BLaER1 treated with 17β-estradiol and CSF1 and Interleukin-3, amounts not matched to agents 10 nM and 100 nM (cell line): ENCODE measurements at regions not wholly inside any gene's neighbourhood (a gene's known extent, or its start where the extent isn't known, plus 50 kb on each side); places are given as distances from the start of the nearest gene placed in this dataset.

Source experiments
- H3K27ac ChIP-seq, 11 experiments: shearing (Covaris generic); formaldehyde crosslinking; 2 replicates each; pipeline ENCODE4 v1.8.1; 2022
- H3K27me3 ChIP-seq, 11 experiments: shearing (Covaris generic); formaldehyde crosslinking; 2 replicates each; pipeline ENCODE4 v1.8.1; 2022
- H3K36me3 ChIP-seq, 11 experiments: shearing (Covaris generic); formaldehyde crosslinking; 2 replicates each; pipeline ENCODE4 v1.8.1; 2022
- H3K4me1 ChIP-seq, 10 experiments: shearing (Covaris generic); formaldehyde crosslinking; 2 replicates each; pipeline ENCODE4 v1.8.1; 2022
- H3K4me2 ChIP-seq, 11 experiments: shearing (Covaris generic); formaldehyde crosslinking; 2 replicates each; pipeline ENCODE4 v1.8.1; 2022
- H3K4me3 ChIP-seq, 10 experiments: shearing (Covaris generic); formaldehyde crosslinking; 2 replicates each; pipeline ENCODE4 v1.8.1; 2022
- H3K9ac ChIP-seq, 11 experiments: shearing (Covaris generic); formaldehyde crosslinking; 2 replicates each; pipeline ENCODE4 v1.8.1; 2022
- H3K9me3 ChIP-seq, 11 experiments: shearing (Covaris generic); formaldehyde crosslinking; replicated peaks in 1 of 11; 2 replicates each; pipeline ENCODE4 v1.8.1; 2022
- H4K20me1 ChIP-seq, 11 experiments: shearing (Covaris generic); formaldehyde crosslinking; 2 replicates each; pipeline ENCODE4 v1.8.1; 2022
- Cebpa-rat ChIP-seq, 11 experiments: shearing (Covaris generic); IDR thresholded peaks; 2 replicates each; pipeline ENCODE4 v1.8.1; 2022

GRCh38 chr7:9210114-9210513 is 776.7 kb downstream of the NXPH1 start:
- no peak overlapping the region for H3K4me3 ChIP-seq
- H3K27me3 ChIP-seq = no peaks in the 10 kb centered on the region
- H3K4me2 ChIP-seq = no peak overlapping the region
- no peak overlapping the region for H3K9ac ChIP-seq
- H3K36me3 ChIP-seq = no peaks in the 10 kb centered on the region
- H4K20me1 ChIP-seq = no peaks in the 10 kb centered on the region
- H3K9me3 ChIP-seq = no peaks in the 10 kb centered on the region
- no peak overlapping the region for H3K27ac ChIP-seq
- no peak for TF ChIP-seq Cebpa-rat (IDR thresholded peaks at IDR 0.05)
- peaks cover 0 to 4% (median 0%) of the 10 kb centered on the region in 10 experiments; a peak in 1 of 20 replicates for H3K4me1 ChIP-seq

GRCh38 chr7:9217204-9217603 is 783.8 kb downstream of the NXPH1 start:
- no peak overlapping the region for H3K27ac ChIP-seq

GRCh38 chr7:9226500-9226899 is 793.1 kb downstream of the NXPH1 start:
- Histone ChIP-seq H3K27me3 (no peaks in the 10 kb centered on the region), H3K27ac (no peak overlapping the region), H3K36me3 (no peaks in the 10 kb centered on the region), H3K9ac (no peak overlapping the region), H4K20me1 (no peaks in the 10 kb centered on the region), H3K9me3 (no peaks in the 10 kb centered on the region), H3K4me2 (no peak overlapping the region), H3K4me3 (no peak overlapping the region), H3K4me1 (0 out of 20 replicates have a peak, but pooled peaks cover 0 to 6% (median 0%) of the 10 kb centered on the region in 10 experiments)
- no peak for TF ChIP-seq Cebpa-rat (IDR thresholded peaks at IDR 0.05)

More at GRCh38 chr7:9217204-9217603, 783.8 kb downstream of the NXPH1 start:
- Histone ChIP-seq H3K9me3 (no peaks in the 10 kb centered on the region), H3K9ac (no peak overlapping the region), H3K36me3 (no peaks in the 10 kb centered on the region), H3K4me1 (no peaks in the 10 kb centered on the region), H3K4me2 (no peak overlapping the region), H3K27me3 (no peaks in the 10 kb centered on the region), H4K20me1 (no peaks in the 10 kb centered on the region), H3K4me3 (no peak overlapping the region)
- no peak for TF ChIP-seq Cebpa-rat (IDR thresholded peaks at IDR 0.05)

- Histone ChIP-seq H3K4me2 (no peak overlapping the region), H3K4me3 (no peak overlapping the region), H3K9me3 (no peaks in the 10 kb centered on the region), H3K27me3 (no peaks in the 10 kb centered on the region), H3K4me1 (no peaks in the 10 kb centered on the region), H3K27ac (no peak overlapping the region), H4K20me1 (no peaks in the 10 kb centered on the region), H3K9ac (no peak overlapping the region), H3K36me3 (no peaks in the 10 kb centered on the region)
- TF ChIP-seq Cebpa-rat (IDR thresholded peaks at IDR 0.05) = no peak
Observed at GRCh38 chr7:9231630-9232121, 798.3 kb downstream of the NXPH1 start.

GRCh38 chr7:9240001-9240400 is 806.6 kb downstream of the NXPH1 start:
- no peak overlapping the region for H3K27ac ChIP-seq
- no peaks in the 10 kb centered on the region for H3K27me3 ChIP-seq
- no peak overlapping the region for H3K4me3 ChIP-seq
- no peaks in the 10 kb centered on the region for H3K4me1 ChIP-seq
- TF ChIP-seq Cebpa-rat (IDR thresholded peaks at IDR 0.05) = no peak
- no peak overlapping the region for H3K4me2 ChIP-seq
- no peak overlapping the region for H3K9ac ChIP-seq
- no peaks in the 10 kb centered on the region for H3K9me3 ChIP-seq
- H3K36me3 ChIP-seq = no peaks in the 10 kb centered on the region
- no peaks in the 10 kb centered on the region for H4K20me1 ChIP-seq

GRCh38 chr7:9241826-9242225 is 808.4 kb downstream of the NXPH1 start:
- Histone ChIP-seq H3K4me2 (no peak overlapping the region), H3K9ac (no peak overlapping the region), H3K4me3 (no peak overlapping the region)

GRCh38 chr7:9242636-9243035 is 809.2 kb downstream of the NXPH1 start:
- Histone ChIP-seq H3K27me3 (no peaks in the 10 kb centered on the region), H3K4me2 (no peak overlapping the region), H3K9ac (no peak overlapping the region), H3K4me1 (no peaks in the 10 kb centered on the region), H3K36me3 (no peaks in the 10 kb centered on the region), H3K9me3 (no peaks in the 10 kb centered on the region), H3K27ac (no peak overlapping the region), H4K20me1 (no peaks in the 10 kb centered on the region), H3K4me3 (no peak overlapping the region)
- TF ChIP-seq Cebpa-rat (IDR thresholded peaks at IDR 0.05) = no peak

More at GRCh38 chr7:9241826-9242225, 808.4 kb downstream of the NXPH1 start:
- H3K27me3 ChIP-seq = no peaks in the 10 kb centered on the region
- no peak for TF ChIP-seq Cebpa-rat (IDR thresholded peaks at IDR 0.05)
- H3K27ac ChIP-seq = no peak overlapping the region
- no peaks in the 10 kb centered on the region for H3K4me1 ChIP-seq
- no peaks in the 10 kb centered on the region for H3K9me3 ChIP-seq
- H3K36me3 ChIP-seq = no peaks in the 10 kb centered on the region
- no peaks in the 10 kb centered on the region for H4K20me1 ChIP-seq

GRCh38 chr7:9250876-9251275 is 817.5 kb downstream of the NXPH1 start:
- no peak overlapping the region for H3K4me3 ChIP-seq
- TF ChIP-seq Cebpa-rat (IDR thresholded peaks at IDR 0.05) = no peak

GRCh38 chr7:9264395-9264794 is 831.0 kb downstream of the NXPH1 start:
- no peak for TF ChIP-seq Cebpa-rat (IDR thresholded peaks at IDR 0.05)
- Histone ChIP-seq H3K27me3 (no peaks in the 10 kb centered on the region), H3K4me2 (no peak overlapping the region), H3K36me3 (no peaks in the 10 kb centered on the region), H3K9me3 (no peaks in the 10 kb centered on the region; a peak in 1 of 22 replicates), H4K20me1 (no peaks in the 10 kb centered on the region), H3K27ac (no peak overlapping the region), H3K9ac (no peak overlapping the region), H3K4me1 (no peaks in the 10 kb centered on the region), H3K4me3 (no peak overlapping the region)

More at GRCh38 chr7:9250876-9251275, 817.5 kb downstream of the NXPH1 start:
- no peak overlapping the region for H3K4me2 ChIP-seq
- no peaks in the 10 kb centered on the region for H3K36me3 ChIP-seq
- no peaks in the 10 kb centered on the region for H3K9me3 ChIP-seq
- H3K9ac ChIP-seq = no peak overlapping the region
- H3K27me3 ChIP-seq = no peaks in the 10 kb centered on the region
- no peaks in the 10 kb centered on the region for H3K4me1 ChIP-seq
- H3K27ac ChIP-seq = no peak overlapping the region
- H4K20me1 ChIP-seq = no peaks in the 10 kb centered on the region

GRCh38 chr7:9280088-9280487 is 846.7 kb downstream of the NXPH1 start:
- TF ChIP-seq Cebpa-rat (IDR thresholded peaks at IDR 0.05) = no peak
- no peaks in the 10 kb centered on the region for H3K9me3 ChIP-seq
- no peak overlapping the region for H3K4me3 ChIP-seq
- no peak overlapping the region for H3K27ac ChIP-seq
- H3K4me2 ChIP-seq = no peak overlapping the region
- H3K9ac ChIP-seq = no peak overlapping the region
- no peaks in the 10 kb centered on the region for H3K36me3 ChIP-seq
- H3K27me3 ChIP-seq = no peaks in the 10 kb centered on the region
- no peaks in the 10 kb centered on the region for H3K4me1 ChIP-seq
- H4K20me1 ChIP-seq = no peaks in the 10 kb centered on the region
